ENCODE measurements at regions not wholly inside any gene's neighbourhood (a gene's known extent, or its start where the extent isn't known, plus 50 kb on each side); places are given as distances from the start of the nearest gene placed in this dataset.
"Not testable (repeated sequence)": the region's sequence is repeated elsewhere in the genome, so short reads cannot be mapped to it uniquely, and the experiment has no call there.

GRCh38 chr1:149841597-149842238 lies 57.6 kb upstream of the BOLA1 start:
- not testable (repeated sequence) for H3K4me1 ChIP-seq (ENCODE audit: control insufficient read depth, insufficient read depth, low read length); H3K27ac ChIP-seq (ENCODE audit: low read depth, low read length); H3K9me3 ChIP-seq (ENCODE audit: control insufficient read depth, insufficient read depth, low read length); DNase-seq (ENCODE audit: low read depth in 4 of 6, low spot score in 6 of 6); H3K4me3 ChIP-seq (ENCODE audit: low read depth, low read length); H3K27me3 ChIP-seq (ENCODE audit: control insufficient read depth, insufficient read depth, low read length); H3K36me3 ChIP-seq (ENCODE audit: control insufficient read depth, insufficient read depth, low read length)
- no CpG with 5 or more reads among the region's 53 CpGs for WGBS (ENCODE audit: insufficient coverage)

- H3K9me3 ChIP-seq (ENCODE audit: control insufficient read depth, insufficient read depth, low read length); H3K4me3 ChIP-seq (ENCODE audit: low read depth, low read length); H3K27ac ChIP-seq (ENCODE audit: low read depth, low read length); H3K36me3 ChIP-seq (ENCODE audit: control insufficient read depth, insufficient read depth, low read length); H3K27me3 ChIP-seq (ENCODE audit: control insufficient read depth, insufficient read depth, low read length); DNase-seq (ENCODE audit: low read depth in 4 of 6, low spot score in 6 of 6); H3K4me1 ChIP-seq (ENCODE audit: control insufficient read depth, insufficient read depth, low read length): not testable (repeated sequence)
- WGBS (ENCODE audit: insufficient coverage) = no CpG with 5 or more reads among the region's 62 CpGs
Observed at GRCh38 chr1:149842458-149843064, 56.8 kb upstream of the BOLA1 start.

DNA sequence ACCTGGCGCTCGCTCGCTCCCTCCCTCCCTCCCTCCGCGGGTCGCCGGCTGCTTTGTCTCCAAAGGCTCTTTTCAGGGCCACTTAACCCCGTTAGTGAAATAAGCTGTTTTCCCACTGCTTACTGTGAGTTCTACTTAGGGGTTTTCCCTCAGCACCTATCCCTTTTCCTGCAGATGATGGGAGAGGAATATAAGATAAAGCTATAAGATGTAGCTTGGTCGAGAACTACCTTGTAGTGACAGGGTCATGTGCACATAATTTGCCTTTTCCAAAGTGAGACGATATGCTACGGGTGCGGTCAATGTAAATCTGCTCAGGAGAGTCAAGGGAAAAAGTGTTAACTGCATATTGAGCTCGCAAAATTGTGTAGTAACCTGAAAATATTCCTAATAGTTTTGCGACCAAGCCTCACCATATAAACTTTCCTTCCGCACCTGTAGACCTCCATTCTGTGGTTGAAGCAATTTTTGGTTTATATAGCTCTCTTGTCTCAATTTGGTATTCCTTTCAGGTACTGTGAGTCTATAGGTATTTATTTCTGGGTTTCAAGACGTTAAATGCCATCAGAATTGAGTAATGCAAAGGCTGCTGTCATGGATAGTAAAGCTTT lies 55.8 kb upstream of the BOLA1 start:
- no peaks in the 10 kb centered on the region for H3K27me3 ChIP-seq (ENCODE audit: control insufficient read depth, insufficient read depth, low read length)
- H3K4me1 ChIP-seq (ENCODE audit: control insufficient read depth, insufficient read depth, low read length) = no peaks in the 10 kb centered on the region
- no peaks in the 10 kb centered on the region for H3K9me3 ChIP-seq (ENCODE audit: control insufficient read depth, insufficient read depth, low read length)
- peak in 2 of 6 donors; percentile 21 for DNase-seq (ENCODE audit: low read depth in 4 of 6, low spot score in 6 of 6)
- peak overlapping the region; percentile 86 for H3K27ac ChIP-seq (ENCODE audit: low read depth, low read length)
- WGBS (ENCODE audit: insufficient coverage) = no CpG with 5 or more reads among the region's 16 CpGs
- no peaks in the 10 kb centered on the region for H3K36me3 ChIP-seq (ENCODE audit: control insufficient read depth, insufficient read depth, low read length)
- H3K4me3 ChIP-seq (ENCODE audit: low read depth, low read length) = peak overlapping the region; percentile 57

GRCh38 chr1:149844101-149844500 lies 55.3 kb upstream of the BOLA1 start:
- peak in 1 of 6 donors; percentile 0 for DNase-seq (ENCODE audit: low read depth in 4 of 6, low spot score in 6 of 6)
- no peak overlapping the region for H3K27ac ChIP-seq (ENCODE audit: low read depth, low read length)
- H3K9me3 ChIP-seq (ENCODE audit: control insufficient read depth, insufficient read depth, low read length) = no peaks in the 10 kb centered on the region
- no peaks in the 10 kb centered on the region for H3K4me1 ChIP-seq (ENCODE audit: control insufficient read depth, insufficient read depth, low read length)
- peak overlapping the region; percentile 57 for H3K4me3 ChIP-seq (ENCODE audit: low read depth, low read length)
- no peaks in the 10 kb centered on the region for H3K36me3 ChIP-seq (ENCODE audit: control insufficient read depth, insufficient read depth, low read length)
- no CpG with 5 or more reads among the region's 3 CpGs for WGBS (ENCODE audit: insufficient coverage)
- no peaks in the 10 kb centered on the region for H3K27me3 ChIP-seq (ENCODE audit: control insufficient read depth, insufficient read depth, low read length)

GRCh38 chr1:149844650-149845255 lies 54.6 kb upstream of the BOLA1 start:
- H3K27me3 ChIP-seq (ENCODE audit: control insufficient read depth, insufficient read depth, low read length) = no peaks in the 10 kb centered on the region
- no peak overlapping the region for H3K27ac ChIP-seq (ENCODE audit: low read depth, low read length)
- no peaks in the 10 kb centered on the region for H3K36me3 ChIP-seq (ENCODE audit: control insufficient read depth, insufficient read depth, low read length)
- no peaks in the 10 kb centered on the region for H3K9me3 ChIP-seq (ENCODE audit: control insufficient read depth, insufficient read depth, low read length)
- WGBS (ENCODE audit: insufficient coverage) = no CpG with 5 or more reads among the region's 4 CpGs
- H3K4me3 ChIP-seq (ENCODE audit: low read depth, low read length) = no peak overlapping the region
- DNase-seq (ENCODE audit: low read depth in 4 of 6, low spot score in 6 of 6) = peak in 2 of 6 donors; percentile 0
- no peaks in the 10 kb centered on the region for H3K4me1 ChIP-seq (ENCODE audit: control insufficient read depth, insufficient read depth, low read length)

GRCh38 chr1:149845416-149845815 lies 54.0 kb upstream of the BOLA1 start:
- H3K27ac ChIP-seq (ENCODE audit: low read depth, low read length) = no peak overlapping the region
- H3K4me1 ChIP-seq (ENCODE audit: control insufficient read depth, insufficient read depth, low read length) = peaks cover 3% of the 10 kb centered on the region
- DNase-seq (ENCODE audit: low read depth in 4 of 6, low spot score in 6 of 6) = peak in 2 of 6 donors; percentile 0 to 1
- no peaks in the 10 kb centered on the region for H3K9me3 ChIP-seq (ENCODE audit: control insufficient read depth, insufficient read depth, low read length)
- WGBS (ENCODE audit: insufficient coverage) = 34% methylated on average over 3 of the region's 3 CpGs
- H3K36me3 ChIP-seq (ENCODE audit: control insufficient read depth, insufficient read depth, low read length) = no peaks in the 10 kb centered on the region
- H3K27me3 ChIP-seq (ENCODE audit: control insufficient read depth, insufficient read depth, low read length) = no peaks in the 10 kb centered on the region
- H3K4me3 ChIP-seq (ENCODE audit: low read depth, low read length) = no peak overlapping the region

DNA sequence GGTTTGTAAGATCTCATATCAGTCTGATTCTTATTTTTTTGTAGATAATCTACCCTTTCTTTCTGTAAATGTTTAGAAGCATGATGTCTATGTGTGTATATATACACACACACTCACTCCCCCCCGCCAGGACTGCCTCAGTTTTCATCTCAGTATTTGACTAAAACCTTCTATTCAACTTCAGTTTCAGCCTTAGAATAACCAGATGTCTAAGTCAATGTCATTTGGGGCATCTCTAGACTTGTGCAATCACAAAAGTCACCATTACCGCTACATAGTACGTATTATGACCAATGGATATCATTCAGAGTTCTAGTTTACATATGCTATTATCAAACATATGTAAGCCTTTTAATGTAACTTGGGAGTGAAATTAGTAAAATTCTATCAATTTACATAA lies 53.3 kb upstream of the BOLA1 start:
- Histone ChIP-seq H3K27me3 (ENCODE audit: control insufficient read depth, insufficient read depth, low read length) (no peaks in the 10 kb centered on the region), H3K4me3 (ENCODE audit: low read depth, low read length) (no peak overlapping the region), H3K9me3 (ENCODE audit: control insufficient read depth, insufficient read depth, low read length) (no peaks in the 10 kb centered on the region), H3K4me1 (ENCODE audit: control insufficient read depth, insufficient read depth, low read length) (peaks cover 3% of the 10 kb centered on the region), H3K27ac (ENCODE audit: low read depth, low read length) (no peak overlapping the region), H3K36me3 (ENCODE audit: control insufficient read depth, insufficient read depth, low read length) (no peaks in the 10 kb centered on the region)
- no CpG with 5 or more reads among the region's 3 CpGs for WGBS (ENCODE audit: insufficient coverage)
- peak in 2 of 6 donors; percentile 0 for DNase-seq (ENCODE audit: low read depth in 4 of 6, low spot score in 6 of 6)

DNA sequence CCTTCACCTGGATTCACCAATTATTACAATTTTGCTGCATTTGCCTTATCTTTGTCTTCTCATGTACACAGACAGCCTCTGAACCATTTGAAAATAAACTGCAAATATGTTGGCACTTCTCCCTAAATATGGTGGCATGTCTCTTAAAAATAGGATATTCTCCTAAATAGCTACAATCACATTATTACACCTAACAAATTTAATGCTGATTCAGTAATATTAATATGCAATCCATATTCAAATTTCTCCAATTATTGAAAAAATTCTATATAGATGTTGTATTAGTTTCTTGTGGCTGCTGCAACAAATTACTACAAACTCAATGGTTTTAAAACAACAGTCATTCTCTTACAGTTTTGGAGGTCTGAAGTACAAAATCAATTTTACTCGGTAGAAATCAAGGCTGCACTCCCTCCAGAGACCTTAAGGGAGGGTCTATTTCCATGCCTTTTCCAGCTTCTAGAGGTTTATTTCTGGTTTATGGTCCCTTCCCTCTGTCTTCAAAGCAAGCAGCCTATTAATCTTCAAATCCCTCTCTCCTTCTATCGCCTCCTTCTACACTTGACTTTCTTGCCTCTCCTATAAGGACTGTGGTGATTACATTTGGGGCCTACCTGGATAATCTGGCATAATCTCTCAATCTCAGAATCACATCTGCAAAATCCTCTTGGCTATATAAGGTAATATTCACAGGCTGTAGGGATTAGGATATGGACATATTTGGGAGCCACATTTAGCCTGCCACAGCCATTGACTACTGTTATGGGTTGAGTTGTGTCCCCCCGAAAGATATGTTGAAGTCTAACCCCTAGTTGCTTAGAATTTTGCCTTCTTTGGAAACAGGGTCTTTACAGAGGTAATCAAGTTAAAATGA lies 52.5 kb upstream of the BOLA1 start:
- Histone ChIP-seq H3K27me3 (ENCODE audit: control insufficient read depth, insufficient read depth, low read length) (no peaks in the 10 kb centered on the region), H3K4me1 (ENCODE audit: control insufficient read depth, insufficient read depth, low read length) (peaks cover 3% of the 10 kb centered on the region), H3K9me3 (ENCODE audit: control insufficient read depth, insufficient read depth, low read length) (no peaks in the 10 kb centered on the region), H3K36me3 (ENCODE audit: control insufficient read depth, insufficient read depth, low read length) (no peaks in the 10 kb centered on the region), H3K4me3 (ENCODE audit: low read depth, low read length) (no peak overlapping the region), H3K27ac (ENCODE audit: low read depth, low read length) (no peak overlapping the region)
- peak in 1 of 6 donors; percentile 0 for DNase-seq (ENCODE audit: low read depth in 4 of 6, low spot score in 6 of 6)
- no CpG with 5 or more reads among the region's 3 CpGs for WGBS (ENCODE audit: insufficient coverage)

DNA sequence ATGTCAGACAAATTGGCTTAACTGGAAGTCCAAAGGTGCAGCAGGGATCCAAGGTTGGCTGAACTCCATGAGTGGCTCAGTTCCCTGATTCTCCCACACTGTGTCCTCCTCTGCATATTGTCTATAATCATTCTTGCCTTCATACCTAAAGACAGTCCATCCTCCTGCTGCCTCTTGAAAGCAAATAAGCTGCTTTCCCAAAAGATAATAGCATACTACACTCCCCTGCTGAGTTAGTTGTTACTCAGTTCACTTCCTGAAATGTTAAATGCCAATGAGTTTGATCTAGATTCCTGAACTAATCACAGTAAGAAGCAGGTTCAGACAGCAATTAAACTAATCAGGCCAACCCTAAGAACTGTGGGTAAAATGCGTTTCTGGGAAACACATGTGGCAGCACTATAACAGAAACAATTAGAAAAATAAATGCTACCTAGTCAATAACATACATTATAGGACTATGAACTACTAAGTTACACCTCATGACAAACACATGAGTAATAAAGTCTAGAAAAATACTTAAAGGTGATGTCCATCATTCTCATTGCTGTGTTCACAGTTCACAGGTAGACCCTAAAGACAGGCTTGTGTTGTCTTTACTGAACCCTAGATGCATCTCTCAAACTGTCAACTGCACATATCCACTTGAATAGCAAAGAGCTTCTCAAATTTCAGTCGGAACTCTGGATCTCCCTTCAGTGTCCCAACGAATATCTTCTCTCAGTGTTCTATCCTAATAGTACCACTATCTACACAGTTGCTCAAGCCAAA lies 50.8 kb upstream of the BOLA1 start:
- Histone ChIP-seq H3K36me3 (ENCODE audit: control insufficient read depth, insufficient read depth, low read length) (no peaks in the 10 kb centered on the region), H3K27me3 (ENCODE audit: control insufficient read depth, insufficient read depth, low read length) (no peaks in the 10 kb centered on the region), H3K4me1 (ENCODE audit: control insufficient read depth, insufficient read depth, low read length) (peaks cover 3% of the 10 kb centered on the region), H3K27ac (ENCODE audit: low read depth, low read length) (no peak overlapping the region), H3K9me3 (ENCODE audit: control insufficient read depth, insufficient read depth, low read length) (no peaks in the 10 kb centered on the region), H3K4me3 (ENCODE audit: low read depth, low read length) (peak overlapping the region; percentile 52)
- peak in 2 of 6 donors; percentile 1 to 4 for DNase-seq (ENCODE audit: low read depth in 4 of 6, low spot score in 6 of 6)
- 11% methylated on average over 2 of the region's 3 CpGs for WGBS (ENCODE audit: insufficient coverage)
